ENCODE measurements at regions not wholly inside any gene's neighbourhood (a gene's known extent, or its start where the extent isn't known, plus 50 kb on each side); places are given as distances from the start of the nearest gene placed in this dataset.

GRCh38 chr11:134674974-134675373, 262.9 kb upstream of the B3GAT1 start:
- TF ChIP-seq CTCF (IDR thresholded peaks at IDR 0.05), result no peak
- TF ChIP-seq POLR2A (IDR thresholded peaks at IDR 0.05), result no peak

All from adrenal gland (tissue), 5 donors.